ENCODE measurements at regions not wholly inside any gene's neighbourhood (a gene's known extent, or its start where the extent isn't known, plus 50 kb on each side); places are given as distances from the start of the nearest gene placed in this dataset.

- no TSS peak for BruUV-seq (replicated peaks)
- no peaks in the 10 kb centered on the region for H3K36me3 ChIP-seq (ENCODE audit: control insufficient read depth in 2 of 2, insufficient read depth in 2 of 2, low read length in 1 of 2)
- DNase-seq (ENCODE audit: low read depth, low spot score) (no peak), ATAC-seq (no peak), FAIRE-seq (no peak)
- SMC1A ChIA-PET (ENCODE audit: uncharacterized antibody, unreplicated experiment), result interaction anchor here (0.5 to 5.4 kb wide), 5 partner anchors 39 to 1650 kb away, joined by 3 to 71 read pairs (median 3); no protein-coding TSS in a partner anchor
- TF ChIP-seq JUNB (IDR thresholded peaks at IDR 0.05), result no peak
- CTCF ChIA-PET, result interaction anchor here (0.9 to 7.9 kb wide), 7 partner anchors 9 to 538 kb away, joined by 3 to 265 read pairs (median 20); no protein-coding TSS in a partner anchor
- no peak overlapping the region for H3K27ac ChIP-seq (ENCODE audit: control insufficient read depth, insufficient read depth)
- no peaks in the 10 kb centered on the region for H3K27me3 ChIP-seq (replicated peaks in 1 of 2; ENCODE audit: control insufficient read depth in 2 of 2, insufficient read depth in 2 of 2, low read length in 1 of 2)
- no peaks in the 10 kb centered on the region for H4K20me1 ChIP-seq (ENCODE audit: control insufficient read depth, insufficient read depth)
- H3K79me2 ChIP-seq (ENCODE audit: control insufficient read depth, insufficient read depth, low read length), result no peaks in the 10 kb centered on the region
- H3K4me3 ChIP-seq, result no peak overlapping the region
- RAD21 ChIA-PET (ENCODE audit: unreplicated experiment), result interaction anchor here (0.8 to 0.9 kb wide), 2 partner anchors 298 to 302 kb away, joined by 3 to 4 read pairs; no protein-coding TSS in a partner anchor
- no peak overlapping the region for H3K4me2 ChIP-seq (ENCODE audit: control insufficient read depth, insufficient read depth)
- peaks cover 8% of the 10 kb centered on the region for H3K4me1 ChIP-seq (ENCODE audit: control insufficient read depth, insufficient read depth, low read length)
- no peaks in the 10 kb centered on the region for H3K9me3 ChIP-seq (replicated peaks; ENCODE audit: control insufficient read depth, insufficient read depth, low read length)
- no peak overlapping the region for H3K9ac ChIP-seq (ENCODE audit: control insufficient read depth, insufficient read depth, low read length)
- no peak overlapping the region for H2AFZ ChIP-seq (ENCODE audit: control insufficient read depth, low read depth, low read length)
- 28% methylated on average over 12 of the region's 12 CpGs for WGBS (ENCODE audit: insufficient coverage, insufficient replicate concordance, low lambda C conversion rate, missing lambda C conversion rate)
- in situ Hi-C loops (cut with MboI) (loop anchor here (25.0 kb wide), 1 partner anchor 581 kb away; no protein-coding TSS in a partner anchor), intact Hi-C loops (cut with micrococcal nuclease; ENCODE audit: unreplicated experiment) (no loop called here)
- POLR2A ChIA-PET, result no interaction called here
Measured at GRCh38 chr18:59068276-59069071, 71.2 kb upstream of the SEC11C start.

- Histone ChIP-seq H3K36me3 (ENCODE audit: control insufficient read depth in 2 of 2, insufficient read depth in 2 of 2, low read length in 1 of 2) (no peaks in the 10 kb centered on the region), H3K4me1 (ENCODE audit: control insufficient read depth, insufficient read depth, low read length) (peaks cover 7% of the 10 kb centered on the region), H3K9ac (ENCODE audit: control insufficient read depth, insufficient read depth, low read length) (no peak overlapping the region), H2AFZ (ENCODE audit: control insufficient read depth, low read depth, low read length) (no peak overlapping the region), H3K4me2 (ENCODE audit: control insufficient read depth, insufficient read depth) (no peak overlapping the region), H4K20me1 (ENCODE audit: control insufficient read depth, insufficient read depth) (no peaks in the 10 kb centered on the region), H3K4me3 (no peak overlapping the region), H3K79me2 (ENCODE audit: control insufficient read depth, insufficient read depth, low read length) (no peaks in the 10 kb centered on the region), H3K27ac (ENCODE audit: control insufficient read depth, insufficient read depth) (no peak overlapping the region), H3K9me3 (replicated peaks; ENCODE audit: control insufficient read depth, insufficient read depth, low read length) (no peaks in the 10 kb centered on the region), H3K27me3 (replicated peaks in 1 of 2; ENCODE audit: control insufficient read depth in 2 of 2, insufficient read depth in 2 of 2, low read length in 1 of 2) (no peaks in the 10 kb centered on the region)
- intact Hi-C loops (cut with micrococcal nuclease; ENCODE audit: unreplicated experiment), result loop anchor here (1.0 kb wide), 2 partner anchors 289 to 302 kb away; no protein-coding TSS in a partner anchor
- WGBS (ENCODE audit: insufficient coverage, insufficient replicate concordance, low lambda C conversion rate, missing lambda C conversion rate), result 19% methylated on average over 19 of the region's 19 CpGs
- ATAC-seq (peak; percentile 99), DNase-seq (ENCODE audit: low read depth, low spot score) (no peak), FAIRE-seq (peak; percentile 44)
- ChIA-PET CTCF (interaction anchor here (0.6 to 7.9 kb wide), 41 partner anchors 9 to 736 kb away, joined by 3 to 265 read pairs (median 4); no protein-coding TSS in a partner anchor), SMC1A (ENCODE audit: uncharacterized antibody, unreplicated experiment) (interaction anchor here (0.6 to 5.4 kb wide), 15 partner anchors 10 to 544 kb away, joined by 3 to 71 read pairs (median 4); no protein-coding TSS in a partner anchor), POLR2A (no interaction called here), RAD21 (ENCODE audit: unreplicated experiment) (interaction anchor here (0.6 to 4.1 kb wide), 14 partner anchors 8 to 412 kb away, joined by 3 to 82 read pairs (median 4); no protein-coding TSS in a partner anchor)
- BruUV-seq (replicated peaks), result no TSS peak
- in situ Hi-C loops (cut with MboI), result loop anchor here (25.0 kb wide), 1 partner anchor 583 kb away; no protein-coding TSS in a partner anchor
- no peak for TF ChIP-seq HDAC6 (IDR thresholded peaks at IDR 0.05; ENCODE audit: unreplicated experiment)
- TF ChIP-seq GATAD2B (conservative IDR thresholded peaks at IDR 0.05; ENCODE audit: low read depth), result no peak
- peak in 1 of 2 experiments; percentile 6; a peak in 1 of 4 replicates for TF ChIP-seq BHLHE40 (IDR thresholded peaks at IDR 0.05; ENCODE audit: borderline replicate concordance in 1 of 2, low read depth in 2 of 2, low read length in 1 of 2)
- TF ChIP-seq RB1 (IDR thresholded peaks at IDR 0.05; ENCODE audit: borderline replicate concordance), result 0 out of 2 replicates have a peak, but pooled peaks have one; percentile 49
- TF ChIP-seq NR2C1 (IDR thresholded peaks at IDR 0.05), result no peak
- TF ChIP-seq IKZF1 (conservative IDR thresholded peaks at IDR 0.05), result no peak
- TF ChIP-seq RBBP5 (conservative IDR thresholded peaks at IDR 0.05), result no peak
- TF ChIP-seq GABPA (IDR thresholded peaks at IDR 0.05; ENCODE audit: low read depth), result no peak
- no peak for TF ChIP-seq STAT1 (conservative IDR thresholded peaks at IDR 0.05)
- no peak for TF ChIP-seq IKZF2 (IDR thresholded peaks at IDR 0.05)
- peak; percentile 81 to 91 (median 91) for TF ChIP-seq CTCF (IDR thresholded peaks at IDR 0.05 in 2 of 3, conservative IDR thresholded peaks at IDR 0.05 in 1 of 3; ENCODE audit: control insufficient read depth in 2 of 3, extremely low read depth in 1 of 3, insufficient read depth in 1 of 3, low read depth in 3 of 3, low read length in 3 of 3)
- no peak for TF ChIP-seq RFX5 (IDR thresholded peaks at IDR 0.05; ENCODE audit: low read depth, low read length)
Measured at GRCh38 chr18:59070181-59070912, 69.3 kb upstream of the SEC11C start.
